Loucy (cell line): ENCODE measurements at regions not wholly inside any gene's neighbourhood (a gene's known extent, or its start where the extent isn't known, plus 50 kb on each side); places are given as distances from the start of the nearest gene placed in this dataset.

Source experiments
- EZH2phosphoT487 ChIP-seq: fragments of 200-600 bp; IDR thresholded peaks from 2 replicates; pipeline ENCODE4 v1.6.1; 2018; ENCODE audit warnings: antibody characterized with exemption, mild to moderate bottlenecking, moderate library complexity, borderline replicate concordance
- TF ChIP-seq, protein P1 (sequence below): fragments of 200-600 bp; sonication (generic); conservative IDR thresholded peaks from 2 replicates; pipeline ENCODE4 v1.5.1; 2014; ENCODE audit warnings: mild to moderate bottlenecking, antibody characterized with exemption, low read length

DNA sequence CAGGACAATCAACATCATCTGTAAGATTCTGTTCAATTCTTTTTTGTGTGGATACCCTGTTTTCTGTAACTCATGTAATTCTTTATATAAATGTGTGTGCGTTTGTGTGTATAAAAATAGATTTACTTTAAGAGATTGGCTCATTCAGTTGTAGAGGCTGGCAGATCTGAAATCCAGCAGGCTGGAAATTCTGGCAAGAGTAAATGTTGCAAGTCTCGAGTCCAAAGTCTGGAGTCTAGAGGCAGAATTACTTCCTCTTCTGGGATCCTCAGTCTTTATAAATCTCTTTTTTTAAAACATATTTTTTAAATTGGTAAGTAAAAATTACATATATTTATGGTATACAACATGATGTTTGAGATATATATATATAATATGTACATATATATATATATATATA, 202.1 kb upstream of the TMEM161B start:
- TF ChIP-seq, protein P1, sequence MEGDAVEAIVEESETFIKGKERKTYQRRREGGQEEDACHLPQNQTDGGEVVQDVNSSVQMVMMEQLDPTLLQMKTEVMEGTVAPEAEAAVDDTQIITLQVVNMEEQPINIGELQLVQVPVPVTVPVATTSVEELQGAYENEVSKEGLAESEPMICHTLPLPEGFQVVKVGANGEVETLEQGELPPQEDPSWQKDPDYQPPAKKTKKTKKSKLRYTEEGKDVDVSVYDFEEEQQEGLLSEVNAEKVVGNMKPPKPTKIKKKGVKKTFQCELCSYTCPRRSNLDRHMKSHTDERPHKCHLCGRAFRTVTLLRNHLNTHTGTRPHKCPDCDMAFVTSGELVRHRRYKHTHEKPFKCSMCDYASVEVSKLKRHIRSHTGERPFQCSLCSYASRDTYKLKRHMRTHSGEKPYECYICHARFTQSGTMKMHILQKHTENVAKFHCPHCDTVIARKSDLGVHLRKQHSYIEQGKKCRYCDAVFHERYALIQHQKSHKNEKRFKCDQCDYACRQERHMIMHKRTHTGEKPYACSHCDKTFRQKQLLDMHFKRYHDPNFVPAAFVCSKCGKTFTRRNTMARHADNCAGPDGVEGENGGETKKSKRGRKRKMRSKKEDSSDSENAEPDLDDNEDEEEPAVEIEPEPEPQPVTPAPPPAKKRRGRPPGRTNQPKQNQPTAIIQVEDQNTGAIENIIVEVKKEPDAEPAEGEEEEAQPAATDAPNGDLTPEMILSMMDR: no peak
- TF ChIP-seq EZH2phosphoT487: no peak
